IMR-90 (cell line): ENCODE measurements at regions not wholly inside any gene's neighbourhood (a gene's known extent, or its start where the extent isn't known, plus 50 kb on each side); places are given as distances from the start of the nearest gene placed in this dataset.
A peak's percentile ranks its signal among the peaks of the same experiment; 100 is the strongest.

Source experiments
- ATAC-seq: fragments of 200-7000 bp; cut with Tn5 transposase; 2 replicates; pipeline ENCODE4 v1.9.1; 2020; ENCODE audit warnings: low read depth, mild to moderate bottlenecking, moderate library complexity
- BruUV-seq: library from RNA; stranded (reverse); fragments of 400-500 nt; replicated peaks from 2 replicates; lab custom pipeline; 2021; lab: Mats Ljungman, UMichigan
- CTCF ChIA-PET: fragments of 300-600 bp; formaldehyde crosslinking; extraction: SDS; loops from one replicate; lab custom pipeline; 2021; ENCODE audit warnings: antibody characterized with exemption; lab: Yijun Ruan, JAX
- POLR2A ChIA-PET: fragments of 300-600 bp; sonication (Branson Sonifier 250); formaldehyde crosslinking; loops from one replicate; lab custom pipeline; 2022; ENCODE audit warnings: antibody characterized with exemption; ENCODE audit not compliant: unreplicated experiment; lab: Charles Lee
- DNase-seq: peaks from one replicate; pipeline ENCODE4 v3.0.0; 2013
- H2AFZ ChIP-seq: replicated peaks from 2 replicates; pipeline ENCODE3; 2013; ENCODE audit warnings: low read length, mild to moderate bottlenecking; ENCODE audit not compliant: poor library complexity
- H2AK5ac ChIP-seq: 2 replicates; pipeline ENCODE4 v1.6.1; 2013; ENCODE audit warnings: low read depth, low read length, inconsistent platforms
- H2AK9ac ChIP-seq: replicated peaks from 2 replicates; pipeline ENCODE3; 2013; ENCODE audit warnings: mild to moderate bottlenecking, low read depth, low read length, moderate library complexity; ENCODE audit not compliant: poor library complexity
- H2BK120ac ChIP-seq: 2 replicates; pipeline ENCODE4 v1.6.1; 2013; ENCODE audit warnings: low read depth, low read length, inconsistent platforms
- H2BK15ac ChIP-seq: 3 replicates; pipeline ENCODE4 v1.6.1; 2013; ENCODE audit warnings: low read depth, low read length, inconsistent platforms
- H2BK20ac ChIP-seq: 2 replicates; pipeline ENCODE4 v1.6.1; 2013; ENCODE audit warnings: low read depth, mild to moderate bottlenecking, inconsistent platforms, low read length, moderate library complexity
- H2BK5ac ChIP-seq: 2 replicates; pipeline ENCODE4 v1.6.1; 2013; ENCODE audit warnings: mild to moderate bottlenecking, low read depth, low read length, inconsistent platforms; ENCODE audit not compliant: poor library complexity, severe bottlenecking
- H3K14ac ChIP-seq: replicated peaks from 2 replicates; pipeline ENCODE4 v1.6.1; 2013; ENCODE audit warnings: low read depth, low read length, inconsistent platforms
- H3K18ac ChIP-seq: 2 replicates; pipeline ENCODE4 v1.6.1; 2013; ENCODE audit warnings: low read depth, low read length, control low read depth
- H3K23ac ChIP-seq: 2 replicates; pipeline ENCODE4 v1.6.1; 2013; ENCODE audit warnings: low read depth, low read length, inconsistent platforms
- H3K27ac ChIP-seq: 2 replicates; pipeline ENCODE4 v1.5.1; 2013; ENCODE audit warnings: mild to moderate bottlenecking, control low read depth, low read length; ENCODE audit not compliant: insufficient read depth
- H3K27me3 ChIP-seq: 2 replicates; pipeline ENCODE4 v1.6.1; 2013; ENCODE audit warnings: low read length; ENCODE audit not compliant: control insufficient read depth, insufficient read depth
- H3K36me3 ChIP-seq: 2 replicates; pipeline ENCODE4 v1.6.1; 2013; ENCODE audit warnings: low read length, mixed read lengths; ENCODE audit not compliant: control insufficient read depth, insufficient read depth
- H3K4ac ChIP-seq: 2 replicates; pipeline ENCODE4 v1.6.1; 2013; ENCODE audit warnings: low read depth, low read length, inconsistent platforms
- H3K4me1 ChIP-seq: 2 replicates; pipeline ENCODE4 v1.6.1; 2013; ENCODE audit warnings: low read length, mixed read lengths; ENCODE audit not compliant: control insufficient read depth, insufficient read depth
- H3K4me2 ChIP-seq: 2 replicates; pipeline ENCODE4 v1.6.1; 2013; ENCODE audit warnings: low read depth, mild to moderate bottlenecking, control low read depth, low read length, moderate library complexity
- H3K4me3 ChIP-seq: 2 replicates; pipeline ENCODE4 v1.5.1; 2013; ENCODE audit warnings: low read depth, mild to moderate bottlenecking, control low read depth, low read length, moderate library complexity; ENCODE audit not compliant: insufficient read depth
- H3K56ac ChIP-seq: 2 replicates; pipeline ENCODE4 v1.6.1; 2013; ENCODE audit warnings: low read length, inconsistent platforms; ENCODE audit not compliant: insufficient read depth; ENCODE audit errors: extremely low read depth
- H3K79me1 ChIP-seq, 2 experiments: 2 replicates each; pipeline ENCODE4 v1.6.1; 2013; ENCODE audit warnings: low read length in 2 of 2, inconsistent platforms in 1 of 2, low read depth in 1 of 2
- H3K9ac ChIP-seq: 2 replicates; pipeline ENCODE4 v1.6.1; 2013; ENCODE audit warnings: low read depth, low read length, control low read depth
- H3K9me1 ChIP-seq: 2 replicates; pipeline ENCODE4 v1.6.1; 2013; ENCODE audit warnings: low read length, inconsistent platforms; ENCODE audit not compliant: insufficient read depth
- H3K9me3 ChIP-seq: 2 replicates; pipeline ENCODE4 v1.6.1; 2013; ENCODE audit warnings: low read length; ENCODE audit not compliant: control insufficient read depth, insufficient read depth
- H4K20me1 ChIP-seq: 2 replicates; pipeline ENCODE4 v1.6.1; 2013; ENCODE audit warnings: low read length, inconsistent platforms; ENCODE audit not compliant: insufficient read depth
- H4K5ac ChIP-seq: 2 replicates; pipeline ENCODE4 v1.6.1; 2013; ENCODE audit warnings: mild to moderate bottlenecking, low read depth, low read length, control low read depth
- H4K8ac ChIP-seq, 2 experiments: 2 replicates each; pipeline ENCODE4 v1.6.1; 2013; ENCODE audit warnings: low read depth in 2 of 2, low read length in 2 of 2, control low read depth in 1 of 2, inconsistent platforms in 1 of 2
- H4K91ac ChIP-seq: 2 replicates; pipeline ENCODE4 v1.6.1; 2013; ENCODE audit warnings: low read depth, low read length, inconsistent platforms; ENCODE audit not compliant: insufficient read depth
- BHLHE40 ChIP-seq: fragments of 150-350 bp; IDR thresholded peaks from 2 replicates; pipeline ENCODE4 v1.6.1; 2016; ENCODE audit warnings: mild to moderate bottlenecking, low read depth, low read length
- CEBPB ChIP-seq: IDR thresholded peaks from 2 replicates; pipeline ENCODE4 v1.6.1; 2012; ENCODE audit warnings: low read depth, low read length, improper control_type of control experiment
- CHD1 ChIP-seq: IDR thresholded peaks from 2 replicates; pipeline ENCODE4 v1.6.1; 2012; ENCODE audit warnings: low read depth, low read length, improper control_type of control experiment
- CTCF ChIP-seq: conservative IDR thresholded peaks from 2 replicates; pipeline ENCODE4 v1.5.1; 2012; ENCODE audit warnings: mild to moderate bottlenecking, low read depth, low read length, improper control_type of control experiment
- ELK1 ChIP-seq: fragments of 150-350 bp; IDR thresholded peaks from 2 replicates; pipeline ENCODE4 v1.6.1; 2016; ENCODE audit warnings: low read depth, mild to moderate bottlenecking, low read length, moderate library complexity, borderline replicate concordance
- FOS ChIP-seq: fragments of 150-350 bp; IDR thresholded peaks from 2 replicates; pipeline ENCODE4 v1.6.1; 2016; ENCODE audit warnings: low read depth, low read length
- MAFK ChIP-seq: IDR thresholded peaks from 2 replicates; pipeline ENCODE4 v1.6.1; 2012; ENCODE audit warnings: low read depth, low read length, improper control_type of control experiment
- MAZ ChIP-seq: IDR thresholded peaks from 2 replicates; pipeline ENCODE4 v1.6.1; 2012; ENCODE audit warnings: low read depth, mild to moderate bottlenecking, low read length, improper control_type of control experiment, moderate library complexity, borderline replicate concordance
- MXI1 ChIP-seq: IDR thresholded peaks from 2 replicates; pipeline ENCODE4 v1.6.1; 2012; ENCODE audit warnings: low read depth, mild to moderate bottlenecking, low read length, moderate library complexity, borderline replicate concordance
- NFE2L2 ChIP-seq: fragments of 150-350 bp; IDR thresholded peaks from 2 replicates; pipeline ENCODE4 v1.6.1; 2016; ENCODE audit warnings: low read depth, mild to moderate bottlenecking, low read length
- POLR2A ChIP-seq: IDR thresholded peaks from 2 replicates; pipeline ENCODE4 v1.6.1; 2012; ENCODE audit warnings: mild to moderate bottlenecking, low read depth, low read length
- RAD21 ChIP-seq: IDR thresholded peaks from 2 replicates; pipeline ENCODE4 v1.6.1; 2012; ENCODE audit warnings: low read length, improper control_type of control experiment
- RCOR1 ChIP-seq: IDR thresholded peaks from 2 replicates; pipeline ENCODE4 v1.6.1; 2012; ENCODE audit warnings: mild to moderate bottlenecking, low read length, improper control_type of control experiment; ENCODE audit not compliant: insufficient replicate concordance
- RFX5 ChIP-seq: IDR thresholded peaks from 2 replicates; pipeline ENCODE4 v1.8.0; 2012; ENCODE audit warnings: low read depth, mild to moderate bottlenecking, low read length, moderate library complexity
- SMC3 ChIP-seq: fragments of 150-350 bp; IDR thresholded peaks from 2 replicates; pipeline ENCODE4 v1.6.1; 2016; ENCODE audit warnings: low read depth, mild to moderate bottlenecking, antibody characterized with exemption, low read length, moderate library complexity
- USF2 ChIP-seq: fragments of 150-350 bp; IDR thresholded peaks from 2 replicates; pipeline ENCODE4 v1.6.1; 2017; ENCODE audit warnings: mild to moderate bottlenecking, antibody characterized with exemption, low read length, low read depth
- WGBS, 2 experiments: methylation state at CpG; one replicate each; pipeline versions ENCODE4 v1.1.5 to v1.1.7; 2013; ENCODE audit warnings: missing lambda C conversion rate in 2 of 2; ENCODE audit not compliant: insufficient read length in 1 of 2; ENCODE audit errors: extremely low coverage in 2 of 2; 5-methylcytosine and 5-hydroxymethylcytosine counted together
- dilution Hi-C: fragments of 300-500 bp; cut with HindIII; formaldehyde crosslinking; loops from one replicate; pipeline ENCODE4 v1.14.3; 2018; ENCODE audit warnings: low sequenced_read_pairs; ENCODE audit not compliant: unreplicated experiment
- in situ Hi-C: fragments of 300-500 bp; cut with MboI; formaldehyde crosslinking; loops from 3 replicates; pipeline ENCODE4 v1.14.3; 2019; ENCODE audit warnings: low sequenced_read_pairs, inconsistent platforms, mixed read lengths
- intact Hi-C: fragments of 100-400 bp; cut with micrococcal nuclease; formaldehyde crosslinking; loops from 2 replicates; pipeline ENCODE4 v1.10.0; 2022

- H2AK9ac ChIP-seq: no peak overlapping the region
- H4K91ac ChIP-seq: no peak overlapping the region
- intact Hi-C loops (no loop called here), in situ Hi-C loops (no loop called here), dilution Hi-C loops (no loop called here)
- no peaks in the 10 kb centered on the region for H4K20me1 ChIP-seq
- no peak overlapping the region for H2BK15ac ChIP-seq
- H3K36me3 ChIP-seq: no peaks in the 10 kb centered on the region
- no peak overlapping the region for H3K23ac ChIP-seq
- WGBS, 2 experiments: 0% methylated on average over 1 of the region's 6 CpGs; no CpG with 5 or more reads in 1 of the 2 experiments
- no peak overlapping the region for H4K5ac ChIP-seq
- H2BK120ac ChIP-seq: no peak overlapping the region
- BruUV-seq: no TSS peak
- H2BK20ac ChIP-seq: no peak overlapping the region
- no peak overlapping the region for H3K18ac ChIP-seq
- no peak overlapping the region for H3K9ac ChIP-seq
- ChIA-PET POLR2A (interaction anchor here (0.6 kb wide), 2 partner anchors 40 to 43 kb away, joined by 6 to 7 read pairs; no protein-coding TSS in a partner anchor), CTCF (no interaction called here)
- no peak overlapping the region for H2AFZ ChIP-seq
- H3K27me3 ChIP-seq: peaks cover 10% of the 10 kb centered on the region
- H3K79me1 ChIP-seq: no peaks in the 10 kb centered on the region
- H3K4me3 ChIP-seq: no peak overlapping the region
- peak; percentile 29; the same call in 1 of the 2 replicates for ATAC-seq
- DNase-seq: no peak
- H3K9me3 ChIP-seq: no peaks in the 10 kb centered on the region
- no peak for TF ChIP-seq CHD1
- no peak for TF ChIP-seq RCOR1
- TF ChIP-seq POLR2A: no peak
- TF ChIP-seq MAZ: no peak
- no peak for TF ChIP-seq RFX5
- no peak for TF ChIP-seq SMC3
- TF ChIP-seq MXI1: no peak
- TF ChIP-seq FOS: no peak
- TF ChIP-seq USF2: no peak
- TF ChIP-seq ELK1: no peak
- TF ChIP-seq RAD21: no peak
- TF ChIP-seq CTCF: no peak
- no peak for TF ChIP-seq CEBPB
- TF ChIP-seq MAFK: no peak
- no peak for TF ChIP-seq BHLHE40
- no peak for TF ChIP-seq NFE2L2
- H3K27ac ChIP-seq: no peak overlapping the region
- H3K56ac ChIP-seq: no peak overlapping the region
- no peak overlapping the region for H4K8ac ChIP-seq
- no peak overlapping the region for H3K4me2 ChIP-seq
- H2AK5ac ChIP-seq: no peak overlapping the region
- peaks cover 9% of the 10 kb centered on the region; the same call in 1 of the 2 replicates for H3K4me1 ChIP-seq
- no peak overlapping the region for H3K4ac ChIP-seq
- H3K9me1 ChIP-seq: no peaks in the 10 kb centered on the region
- no peak overlapping the region for H3K14ac ChIP-seq
- H2BK5ac ChIP-seq: no peak overlapping the region
These were observed 213.9 kb upstream of the CADM1 start for GRCh38 chr11:115718106-115718505.
